ENCODE measurements at regions not wholly inside any gene's neighbourhood (a gene's known extent, or its start where the extent isn't known, plus 50 kb on each side); places are given as distances from the start of the nearest gene placed in this dataset.

- no peak for DNase-seq (ENCODE audit: low spot score in 2 of 2)
- intact Hi-C loops (cut with DNase I; ENCODE audit: low total_unique reads): no loop called here
- no peak for TF ChIP-seq CTCF (IDR thresholded peaks at IDR 0.05)
- TF ChIP-seq POLR2A (IDR thresholded peaks at IDR 0.05): no peak
- no peak overlapping the region for H3K4me3 ChIP-seq (ENCODE audit: low read depth, poor library complexity, severe bottlenecking)
- 43% methylated on average over 3 to 4 of the region's 4 CpGs for WGBS, 2 donors
Measured at GRCh38 chr13:106393776-106394175, 141.7 kb downstream of the EFNB2 start.

- 91 to 97% methylated on average over 6 of the region's 6 CpGs for WGBS, 2 donors
- no peak for DNase-seq (ENCODE audit: low spot score in 2 of 2)
- TF ChIP-seq CTCF (IDR thresholded peaks at IDR 0.05) (no peak), POLR2A (IDR thresholded peaks at IDR 0.05) (no peak)
- intact Hi-C loops (cut with DNase I; ENCODE audit: low total_unique reads): no loop called here
- no peak overlapping the region for H3K4me3 ChIP-seq (ENCODE audit: low read depth, poor library complexity, severe bottlenecking)
Measured at GRCh38 chr13:106391681-106392080, 143.8 kb downstream of the EFNB2 start.

- 84 to 87% methylated on average over 5 of the region's 5 CpGs for WGBS, 2 donors
- no peak for DNase-seq (ENCODE audit: low spot score in 2 of 2)
- TF ChIP-seq CTCF (IDR thresholded peaks at IDR 0.05): no peak
- no peak for TF ChIP-seq POLR2A (IDR thresholded peaks at IDR 0.05)
- no peak overlapping the region for H3K4me3 ChIP-seq (ENCODE audit: low read depth, poor library complexity, severe bottlenecking)
- intact Hi-C loops (cut with DNase I; ENCODE audit: low total_unique reads): no loop called here
Measured at GRCh38 chr13:106391271-106391670, 144.2 kb downstream of the EFNB2 start.

- intact Hi-C loops (cut with DNase I; ENCODE audit: low total_unique reads): no loop called here
- WGBS, 2 donors: 49 to 53% methylated on average over 1 of the region's 1 CpG
- DNase-seq (ENCODE audit: low spot score in 2 of 2): no peak
- TF ChIP-seq POLR2A (IDR thresholded peaks at IDR 0.05): no peak
- TF ChIP-seq CTCF (IDR thresholded peaks at IDR 0.05): no peak
- no peak overlapping the region for H3K4me3 ChIP-seq (ENCODE audit: low read depth, poor library complexity, severe bottlenecking)
Measured at GRCh38 chr13:106390367-106390766, 145.1 kb downstream of the EFNB2 start.

GRCh38 chr13:106385654-106386053 lies 149.8 kb downstream of the EFNB2 start:
- no peak for DNase-seq (ENCODE audit: low spot score in 2 of 2)
- 71 to 84% methylated on average over 6 of the region's 6 CpGs for WGBS, 2 donors
- intact Hi-C loops (cut with DNase I; ENCODE audit: low total_unique reads): no loop called here
- TF ChIP-seq CTCF (IDR thresholded peaks at IDR 0.05): no peak
- TF ChIP-seq POLR2A (IDR thresholded peaks at IDR 0.05): no peak
- H3K4me3 ChIP-seq (ENCODE audit: low read depth, poor library complexity, severe bottlenecking): no peak overlapping the region

GRCh38 chr13:106384516-106384915 lies 150.9 kb downstream of the EFNB2 start:
- no peak overlapping the region for H3K4me3 ChIP-seq (ENCODE audit: low read depth, poor library complexity, severe bottlenecking)
- 78 to 91% methylated on average over 4 of the region's 4 CpGs for WGBS, 2 donors
- no peak for TF ChIP-seq POLR2A (IDR thresholded peaks at IDR 0.05)
- TF ChIP-seq CTCF (IDR thresholded peaks at IDR 0.05): no peak
- intact Hi-C loops (cut with DNase I; ENCODE audit: low total_unique reads): no loop called here
- no peak for DNase-seq (ENCODE audit: low spot score in 2 of 2)

All from lower leg skin (tissue), 4 donors.